Activated CD4-positive, alpha-beta memory T cell treated with anti-CD3 and anti-CD28 coated beads, Interleukin-2, amount 10 ng/mL, durations not matched to agents 7 days and 5 days (primary cell): ENCODE measurements at regions not wholly inside any gene's neighbourhood (a gene's known extent, or its start where the extent isn't known, plus 50 kb on each side); places are given as distances from the start of the nearest gene placed in this dataset.

Experiments used
- CTCF ChIA-PET: fragments of 350-600 bp; sonication (Branson Sonifier 250); formaldehyde crosslinking; loops from one replicate; lab custom pipeline; 2021; ENCODE audit warnings: antibody characterized with exemption, inconsistent platforms; lab: Charles Lee
- POLR2A ChIA-PET: fragments of 350-600 bp; sonication (Branson Sonifier 250); formaldehyde crosslinking; loops from one replicate; lab custom pipeline; 2021; ENCODE audit warnings: antibody characterized with exemption; lab: Charles Lee
- DNase-seq: peaks from one replicate; pipeline ENCODE4 v3.0.0-alpha.2; 2020
- H3K27ac Mint-ChIP-seq: one replicate; pipeline ENCODE4 v1.8.0; 2021; ENCODE audit warnings: mild to moderate bottlenecking, mixed read lengths
- H3K27me3 Mint-ChIP-seq: one replicate; pipeline ENCODE4 v1.8.0; 2021; ENCODE audit warnings: mixed read lengths
- H3K36me3 Mint-ChIP-seq: one replicate; pipeline ENCODE4 v1.8.0; 2021; ENCODE audit warnings: low read depth, mixed read lengths
- H3K4me1 Mint-ChIP-seq: one replicate; pipeline ENCODE4 v1.8.0; 2021; ENCODE audit warnings: mixed read lengths
- H3K4me3 Mint-ChIP-seq: one replicate; pipeline ENCODE4 v1.8.0; 2021; ENCODE audit warnings: mild to moderate bottlenecking, mixed read lengths
- H3K9me3 Mint-ChIP-seq: one replicate; pipeline ENCODE4 v1.8.0; 2021; ENCODE audit warnings: mixed read lengths

- ChIA-PET CTCF (no interaction called here), POLR2A (no interaction called here)
- H3K9me3 Mint-ChIP-seq = peaks cover 5% of the 10 kb centered on the region
- DNase-seq = no peak
- no peaks in the 10 kb centered on the region for H3K27me3 Mint-ChIP-seq
- peaks cover 2% of the 10 kb centered on the region for H3K36me3 Mint-ChIP-seq
- peaks cover 43% of the 10 kb centered on the region for H3K4me1 Mint-ChIP-seq
- no peak overlapping the region for H3K4me3 Mint-ChIP-seq
- no peak overlapping the region for H3K27ac Mint-ChIP-seq
These were observed 531.8 kb upstream of the ID2 start for GRCh38 chr2:8149985-8150539.

GRCh38 chr2:8151888-8152287 is 530.0 kb upstream of the ID2 start:
- H3K27me3 Mint-ChIP-seq = no peaks in the 10 kb centered on the region
- peaks cover 44% of the 10 kb centered on the region for H3K4me1 Mint-ChIP-seq
- POLR2A ChIA-PET = no interaction called here
- CTCF ChIA-PET = no interaction called here
- no peak overlapping the region for H3K4me3 Mint-ChIP-seq
- H3K36me3 Mint-ChIP-seq = peaks cover 2% of the 10 kb centered on the region
- no peak overlapping the region for H3K27ac Mint-ChIP-seq
- peaks cover 10% of the 10 kb centered on the region for H3K9me3 Mint-ChIP-seq
- DNase-seq = no peak

- Mint-ChIP-seq H3K27me3 (no peaks in the 10 kb centered on the region), H3K36me3 (peaks cover 2% of the 10 kb centered on the region), H3K4me3 (no peak overlapping the region), H3K27ac (no peak overlapping the region), H3K4me1 (peaks cover 44% of the 10 kb centered on the region), H3K9me3 (peaks cover 10% of the 10 kb centered on the region)
- ChIA-PET POLR2A (no interaction called here), CTCF (no interaction called here)
- no peak for DNase-seq
These were observed 529.2 kb upstream of the ID2 start for GRCh38 chr2:8152392-8153257.

GRCh38 chr2:8153258-8153718 is 528.6 kb upstream of the ID2 start:
- DNase-seq = no peak
- H3K27ac Mint-ChIP-seq = no peak overlapping the region
- H3K4me3 Mint-ChIP-seq = no peak overlapping the region
- POLR2A ChIA-PET = no interaction called here
- peaks cover 13% of the 10 kb centered on the region for H3K9me3 Mint-ChIP-seq
- CTCF ChIA-PET = no interaction called here
- peaks cover 42% of the 10 kb centered on the region for H3K4me1 Mint-ChIP-seq
- H3K27me3 Mint-ChIP-seq = no peaks in the 10 kb centered on the region
- peaks cover 2% of the 10 kb centered on the region for H3K36me3 Mint-ChIP-seq

- H3K4me1 Mint-ChIP-seq = peaks cover 32% of the 10 kb centered on the region
- no peak for DNase-seq
- ChIA-PET POLR2A (interaction anchor here (1.1 kb wide), 1 partner anchor 528 kb away, joined by 3 read pairs; the partner anchor contains the start of gene ID2), CTCF (no interaction called here)
- H3K4me3 Mint-ChIP-seq = no peak overlapping the region
- H3K27me3 Mint-ChIP-seq = no peaks in the 10 kb centered on the region
- H3K9me3 Mint-ChIP-seq = peaks cover 13% of the 10 kb centered on the region
- H3K36me3 Mint-ChIP-seq = peaks cover 2% of the 10 kb centered on the region
- H3K27ac Mint-ChIP-seq = peak overlapping the region; percentile 24
These were observed 527.6 kb upstream of the ID2 start for GRCh38 chr2:8154270-8154669.

- peaks cover 2% of the 10 kb centered on the region for H3K36me3 Mint-ChIP-seq
- H3K9me3 Mint-ChIP-seq = peaks cover 13% of the 10 kb centered on the region
- peak; percentile 29 for DNase-seq
- CTCF ChIA-PET = no interaction called here
- peaks cover 32% of the 10 kb centered on the region for H3K4me1 Mint-ChIP-seq
- H3K27me3 Mint-ChIP-seq = no peaks in the 10 kb centered on the region
- POLR2A ChIA-PET = interaction anchor here (1.1 kb wide), 1 partner anchor 527 kb away, joined by 3 read pairs; the partner anchor contains the start of gene ID2
- no peak overlapping the region for H3K4me3 Mint-ChIP-seq
- peak overlapping the region; percentile 28 for H3K27ac Mint-ChIP-seq
These were observed 526.9 kb upstream of the ID2 start for GRCh38 chr2:8154936-8155335.

- no peaks in the 10 kb centered on the region for H3K27me3 Mint-ChIP-seq
- peaks cover 2% of the 10 kb centered on the region for H3K36me3 Mint-ChIP-seq
- ChIA-PET POLR2A (no interaction called here), CTCF (no interaction called here)
- no peak for DNase-seq
- peaks cover 13% of the 10 kb centered on the region for H3K9me3 Mint-ChIP-seq
- H3K27ac Mint-ChIP-seq = no peak overlapping the region
- no peak overlapping the region for H3K4me3 Mint-ChIP-seq
- peaks cover 23% of the 10 kb centered on the region for H3K4me1 Mint-ChIP-seq
These were observed 524.0 kb upstream of the ID2 start for GRCh38 chr2:8157621-8158430.

GRCh38 chr2:8158711-8159110 is 523.1 kb upstream of the ID2 start:
- ChIA-PET CTCF (no interaction called here), POLR2A (no interaction called here)
- Mint-ChIP-seq H3K27me3 (no peaks in the 10 kb centered on the region), H3K36me3 (peaks cover 3% of the 10 kb centered on the region), H3K27ac (no peak overlapping the region), H3K9me3 (peaks cover 13% of the 10 kb centered on the region), H3K4me3 (no peak overlapping the region), H3K4me1 (peaks cover 14% of the 10 kb centered on the region)
- no peak for DNase-seq

GRCh38 chr2:8159211-8159965 is 522.5 kb upstream of the ID2 start:
- Mint-ChIP-seq H3K4me3 (no peak overlapping the region), H3K27me3 (no peaks in the 10 kb centered on the region), H3K9me3 (peaks cover 13% of the 10 kb centered on the region), H3K27ac (no peak overlapping the region), H3K36me3 (peaks cover 3% of the 10 kb centered on the region), H3K4me1 (peaks cover 9% of the 10 kb centered on the region)
- ChIA-PET POLR2A (no interaction called here), CTCF (no interaction called here)
- no peak for DNase-seq

- H3K27me3 Mint-ChIP-seq = no peaks in the 10 kb centered on the region
- POLR2A ChIA-PET = no interaction called here
- no peak overlapping the region for H3K4me3 Mint-ChIP-seq
- peaks cover 11% of the 10 kb centered on the region for H3K9me3 Mint-ChIP-seq
- H3K36me3 Mint-ChIP-seq = peaks cover 3% of the 10 kb centered on the region
- no peak overlapping the region for H3K27ac Mint-ChIP-seq
- CTCF ChIA-PET = no interaction called here
- peaks cover 3% of the 10 kb centered on the region for H3K4me1 Mint-ChIP-seq
- no peak for DNase-seq
These were observed 521.8 kb upstream of the ID2 start for GRCh38 chr2:8159966-8160603.

GRCh38 chr2:8160959-8161358 is 520.9 kb upstream of the ID2 start:
- no peak for DNase-seq
- Mint-ChIP-seq H3K4me3 (no peak overlapping the region), H3K4me1 (no peaks in the 10 kb centered on the region), H3K27ac (no peak overlapping the region), H3K9me3 (peaks cover 13% of the 10 kb centered on the region), H3K27me3 (peaks cover 1% of the 10 kb centered on the region), H3K36me3 (peaks cover 6% of the 10 kb centered on the region)
- ChIA-PET POLR2A (no interaction called here), CTCF (no interaction called here)

- POLR2A ChIA-PET = no interaction called here
These were observed 519.3 kb upstream of the ID2 start for GRCh38 chr2:8162552-8162951.

More at GRCh38 chr2:8162552-8162951, 519.3 kb upstream of the ID2 start:
- CTCF ChIA-PET = no interaction called here
- Mint-ChIP-seq H3K36me3 (peaks cover 6% of the 10 kb centered on the region), H3K4me3 (no peak overlapping the region), H3K27me3 (peaks cover 2% of the 10 kb centered on the region), H3K4me1 (no peaks in the 10 kb centered on the region), H3K27ac (no peak overlapping the region), H3K9me3 (peaks cover 11% of the 10 kb centered on the region)
- no peak for DNase-seq
